Caco-2 (cell line): ENCODE measurements at regions not wholly inside any gene's neighbourhood (a gene's known extent, or its start where the extent isn't known, plus 50 kb on each side); places are given as distances from the start of the nearest gene placed in this dataset.

Experiments used
- BruUV-seq: library from RNA; stranded (reverse); fragments of 400-500 nt; replicated peaks from 2 replicates; lab custom pipeline; 2021; lab: Mats Ljungman, UMichigan
- CTCF ChIA-PET: fragments of 300-600 bp; sonication (Branson Sonifier 250); formaldehyde crosslinking; loops from one replicate; lab custom pipeline; 2022; ENCODE audit warnings: antibody characterized with exemption; lab: Charles Lee
- POLR2A ChIA-PET: fragments of 300-600 bp; sonication (Branson Sonifier 250); formaldehyde crosslinking; loops from one replicate; lab custom pipeline; 2022; ENCODE audit warnings: antibody characterized with exemption; lab: Charles Lee
- DNase-seq, 2 experiments: peaks; one replicate each; pipeline versions ENCODE4 v3.0.0 to v3.0.0-alpha.2; 2020 to 2022
- H3K27me3 ChIP-seq: replicated peaks from 2 replicates; pipeline ENCODE4 v1.6.0; 2011; ENCODE audit warnings: low read length; ENCODE audit not compliant: control insufficient read depth, insufficient read depth
- H3K36me3 ChIP-seq: 2 replicates; pipeline ENCODE4 v1.5.1; 2011; ENCODE audit warnings: low read length; ENCODE audit not compliant: control insufficient read depth, insufficient read depth
- H3K4me1 ChIP-seq: fragments of 250-450 bp; sonication (Bioruptor Pico); 2 replicates; pipeline ENCODE4 v1.5.1; 2020; ENCODE audit warnings: mild to moderate bottlenecking
- H3K4me3 ChIP-seq: 2 replicates; pipeline ENCODE4 v1.5.1; 2011; ENCODE audit warnings: low read depth, mild to moderate bottlenecking, control low read depth, low read length
- H3K9me3 ChIP-seq: fragments of 250-450 bp; sonication (Bioruptor Pico); 2 replicates; pipeline ENCODE4 v1.5.1; 2020; ENCODE audit warnings: mild to moderate bottlenecking, moderate library complexity
- H3K27ac Mint-ChIP-seq: one replicate; pipeline ENCODE4 v1.8.0; 2022; ENCODE audit warnings: mixed read lengths; ENCODE audit not compliant: unreplicated experiment
- H3K27me3 Mint-ChIP-seq: one replicate; pipeline ENCODE4 v1.8.0; 2022; ENCODE audit warnings: mixed read lengths; ENCODE audit not compliant: insufficient read depth, unreplicated experiment
- H3K36me3 Mint-ChIP-seq: one replicate; pipeline ENCODE4 v1.8.0; 2022; ENCODE audit warnings: mild to moderate bottlenecking, mixed read lengths; ENCODE audit not compliant: insufficient read depth, unreplicated experiment
- H3K4me1 Mint-ChIP-seq: one replicate; pipeline ENCODE4 v1.8.0; 2022; ENCODE audit warnings: low read depth, mixed read lengths; ENCODE audit not compliant: unreplicated experiment
- H3K4me3 Mint-ChIP-seq: one replicate; pipeline ENCODE4 v1.8.0; 2022; ENCODE audit warnings: mild to moderate bottlenecking, moderate library complexity, mixed read lengths; ENCODE audit not compliant: unreplicated experiment
- H3K9me3 Mint-ChIP-seq: one replicate; pipeline ENCODE4 v1.8.0; 2022; ENCODE audit warnings: mixed read lengths; ENCODE audit not compliant: unreplicated experiment
- intact Hi-C: fragments of 100-400 bp; cut with micrococcal nuclease; formaldehyde crosslinking; loops from one replicate; pipeline ENCODE4 v1.10.0; 2022; ENCODE audit not compliant: unreplicated experiment
- TF ChIP-seq, protein P1 (sequence below), 2 experiments: fragments of 200-600 bp in 1 of 2; IDR thresholded peaks; 1 replicate in 1 of 2; 2 replicates in 1 of 2; pipeline versions ENCODE4 v1.5.1 to v1.8.0; 2011 to 2022; ENCODE audit warnings: antibody characterized with exemption in 1 of 2, control low read depth in 1 of 2, inconsistent platforms in 1 of 2, low read depth in 1 of 2, low read length in 1 of 2, mild to moderate bottlenecking in 1 of 2, moderate library complexity in 1 of 2; ENCODE audit not compliant: insufficient read depth in 1 of 2, severe bottlenecking in 1 of 2, unreplicated experiment in 1 of 2

DNA sequence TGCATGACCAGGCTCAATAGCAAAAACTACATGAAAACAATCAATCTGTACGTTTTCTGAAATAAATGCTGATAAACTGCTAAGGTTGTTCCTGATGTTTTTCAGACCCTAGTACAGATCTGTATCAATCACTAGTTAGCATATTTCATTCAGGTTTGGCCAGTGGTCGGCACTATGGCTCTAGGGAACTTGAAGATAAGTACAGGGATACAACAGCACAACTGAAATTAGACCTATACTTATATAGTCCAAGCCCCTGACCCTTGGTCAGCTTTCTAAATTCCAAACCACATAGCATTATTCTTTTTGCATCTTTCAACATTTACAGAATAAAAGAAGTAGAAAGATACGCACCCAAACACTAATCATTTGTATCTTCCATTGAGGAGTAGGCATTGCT lies 142.7 kb downstream of the PLPPR4 start:
- no peak for DNase-seq
- Histone ChIP-seq H3K36me3 (no peaks in the 10 kb centered on the region), H3K27me3 (no peaks in the 10 kb centered on the region), H3K4me3 (no peak overlapping the region), H3K9me3 (no peaks in the 10 kb centered on the region), H3K4me1 (no peaks in the 10 kb centered on the region)
- no peak overlapping the region for H3K4me3 Mint-ChIP-seq
- no peak overlapping the region for H3K27ac Mint-ChIP-seq
- no peaks in the 10 kb centered on the region for H3K4me1 Mint-ChIP-seq
- H3K27me3 Mint-ChIP-seq = no peaks in the 10 kb centered on the region
- H3K9me3 Mint-ChIP-seq = no peaks in the 10 kb centered on the region
- H3K36me3 Mint-ChIP-seq = no peaks in the 10 kb centered on the region
- no TSS peak for BruUV-seq
- ChIA-PET POLR2A (no interaction called here), CTCF (no interaction called here)
- TF ChIP-seq, protein P1, sequence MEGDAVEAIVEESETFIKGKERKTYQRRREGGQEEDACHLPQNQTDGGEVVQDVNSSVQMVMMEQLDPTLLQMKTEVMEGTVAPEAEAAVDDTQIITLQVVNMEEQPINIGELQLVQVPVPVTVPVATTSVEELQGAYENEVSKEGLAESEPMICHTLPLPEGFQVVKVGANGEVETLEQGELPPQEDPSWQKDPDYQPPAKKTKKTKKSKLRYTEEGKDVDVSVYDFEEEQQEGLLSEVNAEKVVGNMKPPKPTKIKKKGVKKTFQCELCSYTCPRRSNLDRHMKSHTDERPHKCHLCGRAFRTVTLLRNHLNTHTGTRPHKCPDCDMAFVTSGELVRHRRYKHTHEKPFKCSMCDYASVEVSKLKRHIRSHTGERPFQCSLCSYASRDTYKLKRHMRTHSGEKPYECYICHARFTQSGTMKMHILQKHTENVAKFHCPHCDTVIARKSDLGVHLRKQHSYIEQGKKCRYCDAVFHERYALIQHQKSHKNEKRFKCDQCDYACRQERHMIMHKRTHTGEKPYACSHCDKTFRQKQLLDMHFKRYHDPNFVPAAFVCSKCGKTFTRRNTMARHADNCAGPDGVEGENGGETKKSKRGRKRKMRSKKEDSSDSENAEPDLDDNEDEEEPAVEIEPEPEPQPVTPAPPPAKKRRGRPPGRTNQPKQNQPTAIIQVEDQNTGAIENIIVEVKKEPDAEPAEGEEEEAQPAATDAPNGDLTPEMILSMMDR (IDR thresholded peaks at IDR 0.05; ENCODE audit: insufficient read depth in 1 of 2, low read depth in 1 of 2, low read length in 1 of 2, severe bottlenecking in 1 of 2, unreplicated experiment in 1 of 2) = no peak
- intact Hi-C loops = no loop called here

DNA sequence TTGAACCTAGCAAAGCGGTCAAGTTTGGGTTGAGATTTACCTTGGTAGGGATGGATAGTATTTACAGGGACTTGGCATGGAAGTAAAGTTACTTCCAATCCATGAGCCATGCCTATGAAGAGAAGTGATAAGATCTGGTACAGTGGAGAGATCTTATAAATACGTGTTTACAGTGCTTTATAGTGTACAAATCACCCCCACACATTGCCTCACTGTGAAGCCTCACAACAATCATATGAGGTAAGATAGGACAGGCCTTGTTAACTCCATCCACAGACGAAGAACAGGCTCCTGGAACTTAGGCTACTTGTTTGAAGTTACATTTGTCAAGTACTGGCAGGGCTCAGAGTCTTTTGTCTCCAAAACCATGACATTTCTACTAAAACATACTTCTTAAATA lies 159.8 kb downstream of the PLPPR4 start:
- CTCF ChIA-PET = no interaction called here

DNA sequence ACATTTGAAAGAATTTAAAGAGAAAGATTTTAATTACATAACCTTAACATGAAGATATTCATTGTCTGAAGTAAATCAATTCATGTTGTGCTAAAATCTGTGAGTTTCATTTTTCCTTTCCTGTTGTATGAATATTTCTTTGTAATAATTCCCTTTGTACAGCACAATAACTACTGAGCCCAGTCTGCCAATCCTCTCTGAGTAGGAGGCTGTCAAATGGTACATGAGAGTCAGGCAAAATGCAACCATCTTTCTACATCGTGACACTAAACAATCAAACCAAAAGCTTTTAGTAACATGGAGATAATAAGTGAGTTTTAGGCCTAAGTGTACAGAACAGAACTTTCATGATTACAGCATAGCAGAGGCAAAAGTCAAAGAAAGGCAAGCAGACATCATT lies 165.5 kb downstream of the PLPPR4 start:
- BruUV-seq = no TSS peak
- Histone ChIP-seq H3K4me3 (no peak overlapping the region), H3K27me3 (no peaks in the 10 kb centered on the region), H3K36me3 (no peaks in the 10 kb centered on the region), H3K4me1 (no peaks in the 10 kb centered on the region), H3K9me3 (no peaks in the 10 kb centered on the region)
- TF ChIP-seq, protein P1 (IDR thresholded peaks at IDR 0.05; ENCODE audit: insufficient read depth in 1 of 2, low read depth in 1 of 2, low read length in 1 of 2, severe bottlenecking in 1 of 2, unreplicated experiment in 1 of 2) = no peak
- Mint-ChIP-seq H3K36me3 (no peaks in the 10 kb centered on the region), H3K4me1 (no peaks in the 10 kb centered on the region), H3K27ac (no peak overlapping the region), H3K4me3 (no peak overlapping the region), H3K9me3 (no peaks in the 10 kb centered on the region), H3K27me3 (peaks cover 5% of the 10 kb centered on the region)
- CTCF ChIA-PET = no interaction called here
- intact Hi-C loops = no loop called here
- no peak for DNase-seq
- POLR2A ChIA-PET = no interaction called here

More for the DNA sequence above, 159.8 kb downstream of the PLPPR4 start:
- TF ChIP-seq, protein P1 (IDR thresholded peaks at IDR 0.05; ENCODE audit: insufficient read depth in 1 of 2, low read depth in 1 of 2, low read length in 1 of 2, severe bottlenecking in 1 of 2, unreplicated experiment in 1 of 2) = no peak
- H3K27me3 ChIP-seq = no peaks in the 10 kb centered on the region
- H3K4me1 ChIP-seq = no peaks in the 10 kb centered on the region
- H3K36me3 Mint-ChIP-seq = no peaks in the 10 kb centered on the region
- H3K4me3 ChIP-seq = no peak overlapping the region
- intact Hi-C loops = no loop called here
- no peaks in the 10 kb centered on the region for H3K9me3 ChIP-seq
- BruUV-seq = no TSS peak
- no peak for DNase-seq
- H3K36me3 ChIP-seq = no peaks in the 10 kb centered on the region
- H3K4me3 Mint-ChIP-seq = no peak overlapping the region
- POLR2A ChIA-PET = no interaction called here
- no peak overlapping the region for H3K27ac Mint-ChIP-seq
- H3K4me1 Mint-ChIP-seq = no peaks in the 10 kb centered on the region
- no peaks in the 10 kb centered on the region for H3K9me3 Mint-ChIP-seq
- peaks cover 3% of the 10 kb centered on the region for H3K27me3 Mint-ChIP-seq
